ENCODE measurements at regions not wholly inside any gene's neighbourhood (a gene's known extent, or its start where the extent isn't known, plus 50 kb on each side); places are given as distances from the start of the nearest gene placed in this dataset.

DNA sequence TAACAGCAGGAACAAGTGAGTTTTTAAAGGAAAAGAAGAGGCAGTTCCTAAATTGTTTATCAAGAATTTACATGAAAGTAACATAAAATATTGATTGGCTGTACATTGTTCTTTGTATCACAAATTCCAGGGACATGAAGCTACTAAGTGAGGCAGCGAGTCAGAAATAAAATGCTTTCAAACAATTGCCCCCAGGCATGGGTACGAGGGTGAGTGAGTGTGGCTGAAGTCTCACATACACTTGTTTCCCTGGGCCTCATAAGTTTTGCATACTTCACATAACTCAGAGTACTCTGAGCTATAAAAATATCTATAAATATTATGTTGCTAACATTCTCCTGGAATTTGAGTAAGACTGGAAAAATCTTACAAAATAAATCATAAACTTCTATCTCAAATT lies 511.6 kb upstream of the PRKX start:
- no peak for TF ChIP-seq POLR2A (IDR thresholded peaks at IDR 0.05; ENCODE audit: low read depth, low read length)
- TF ChIP-seq POLR2AphosphoS5 (IDR thresholded peaks at IDR 0.05; ENCODE audit: low read depth, low read length) = no peak
- no peak for TF ChIP-seq TAF1 (IDR thresholded peaks at IDR 0.05; ENCODE audit: low read depth, low read length)

Measured in GM12891 (cell line).